ENCODE measurements at regions not wholly inside any gene's neighbourhood (a gene's known extent, or its start where the extent isn't known, plus 50 kb on each side); places are given as distances from the start of the nearest gene placed in this dataset.

- Histone ChIP-seq H3K36me3 (replicated peaks in 1 of 2; ENCODE audit: control insufficient read depth in 1 of 2, insufficient read depth in 2 of 2, low read length in 2 of 2) (no peaks in the 10 kb centered on the region), H3K27ac (ENCODE audit: extremely low read length, insufficient read depth, low read length) (no peak overlapping the region), H3K4me3 (replicated peaks in 1 of 3; ENCODE audit: insufficient read depth in 1 of 3, low read depth in 2 of 3, low read length in 3 of 3) (no peak overlapping the region), H3K9ac (ENCODE audit: insufficient read depth, low read depth, low read length) (no peak overlapping the region), H3K27me3 (ENCODE audit: control insufficient read depth in 1 of 2, insufficient read depth in 2 of 2, low read length in 2 of 2) (no peaks in the 10 kb centered on the region), H2AFZ (ENCODE audit: low read length) (no peak overlapping the region), H3K4me1 (ENCODE audit: insufficient read depth, low read length) (no peaks in the 10 kb centered on the region), H3K79me2 (ENCODE audit: insufficient read depth, low read length) (no peaks in the 10 kb centered on the region), H4K20me1 (ENCODE audit: insufficient read depth, low read length) (no peaks in the 10 kb centered on the region), H3K4me2 (ENCODE audit: low read depth, low read length) (no peak overlapping the region), H3K9me3 (ENCODE audit: low read length) (peaks cover 90% of the 10 kb centered on the region)
- no TSS peak for BruUV-seq (replicated peaks)
- ATAC-seq (no peak), DNase-seq (ENCODE audit: low spot score) (no peak), FAIRE-seq (no peak)
- intact Hi-C loops (cut with micrococcal nuclease; ENCODE audit: unreplicated experiment) (no loop called here), in situ Hi-C loops (cut with HindIII; ENCODE audit: extremely low pct_ligation_motif_present, low pct_unique_long_range_greater_than_20kb) (no loop called here)
- WGBS (ENCODE audit: low lambda C conversion rate): 7% methylated on average over 5 of the region's 5 CpGs
- TF ChIP-seq ADNP (CRISPR knock-in tag; IDR thresholded peaks at IDR 0.05): no peak
- no peak for TF ChIP-seq MTERF4 (CRISPR knock-in tag; IDR thresholded peaks at IDR 0.05)
- TF ChIP-seq, protein P1, sequence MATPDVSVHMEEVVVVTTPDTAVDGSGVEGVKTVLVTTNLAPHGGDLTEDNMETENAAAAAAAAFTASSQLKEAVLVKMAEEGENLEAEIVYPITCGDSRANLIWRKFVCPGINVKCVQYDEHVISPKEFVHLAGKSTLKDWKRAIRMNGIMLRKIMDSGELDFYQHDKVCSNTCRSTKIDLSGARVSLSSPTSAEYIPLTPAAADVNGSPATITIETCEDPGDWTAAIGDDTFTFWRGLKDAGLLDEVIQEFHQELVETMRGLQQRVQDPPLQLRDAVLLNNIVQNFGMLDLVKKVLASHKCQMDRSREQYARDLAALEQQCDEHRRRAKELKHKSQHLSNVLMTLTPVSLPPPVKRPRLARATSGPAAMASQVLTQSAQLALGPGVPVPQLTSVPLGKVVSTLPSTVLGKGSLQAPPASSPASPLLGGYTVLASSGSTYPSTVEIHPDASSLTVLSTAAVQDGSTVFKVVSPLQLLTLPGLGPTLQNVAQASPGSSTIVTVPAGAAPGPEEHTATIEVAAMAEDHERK (CRISPR knock-in tag; IDR thresholded peaks at IDR 0.05; ENCODE audit: low read depth): no peak
- TF ChIP-seq ZKSCAN1 (IDR thresholded peaks at IDR 0.05; ENCODE audit: low read length): no peak
- no peak for TF ChIP-seq ZNF569 (CRISPR knock-in tag; IDR thresholded peaks at IDR 0.05; ENCODE audit: borderline replicate concordance)
- TF ChIP-seq ZNF556 (CRISPR knock-in tag; IDR thresholded peaks at IDR 0.05; ENCODE audit: borderline replicate concordance): no peak
- no peak for TF ChIP-seq PCBP2 (optimal IDR thresholded peaks at IDR 0.05; ENCODE audit: low read depth, low read length, poor library complexity, severe bottlenecking)
- TF ChIP-seq ATF7 (IDR thresholded peaks at IDR 0.05): no peak
- no peak for TF ChIP-seq ATF7 (CRISPR knock-in tag; IDR thresholded peaks at IDR 0.05)
- no peak for TF ChIP-seq ZNF839 (CRISPR knock-in tag; IDR thresholded peaks at IDR 0.05; ENCODE audit: borderline replicate concordance)
- TF ChIP-seq, protein P2, sequence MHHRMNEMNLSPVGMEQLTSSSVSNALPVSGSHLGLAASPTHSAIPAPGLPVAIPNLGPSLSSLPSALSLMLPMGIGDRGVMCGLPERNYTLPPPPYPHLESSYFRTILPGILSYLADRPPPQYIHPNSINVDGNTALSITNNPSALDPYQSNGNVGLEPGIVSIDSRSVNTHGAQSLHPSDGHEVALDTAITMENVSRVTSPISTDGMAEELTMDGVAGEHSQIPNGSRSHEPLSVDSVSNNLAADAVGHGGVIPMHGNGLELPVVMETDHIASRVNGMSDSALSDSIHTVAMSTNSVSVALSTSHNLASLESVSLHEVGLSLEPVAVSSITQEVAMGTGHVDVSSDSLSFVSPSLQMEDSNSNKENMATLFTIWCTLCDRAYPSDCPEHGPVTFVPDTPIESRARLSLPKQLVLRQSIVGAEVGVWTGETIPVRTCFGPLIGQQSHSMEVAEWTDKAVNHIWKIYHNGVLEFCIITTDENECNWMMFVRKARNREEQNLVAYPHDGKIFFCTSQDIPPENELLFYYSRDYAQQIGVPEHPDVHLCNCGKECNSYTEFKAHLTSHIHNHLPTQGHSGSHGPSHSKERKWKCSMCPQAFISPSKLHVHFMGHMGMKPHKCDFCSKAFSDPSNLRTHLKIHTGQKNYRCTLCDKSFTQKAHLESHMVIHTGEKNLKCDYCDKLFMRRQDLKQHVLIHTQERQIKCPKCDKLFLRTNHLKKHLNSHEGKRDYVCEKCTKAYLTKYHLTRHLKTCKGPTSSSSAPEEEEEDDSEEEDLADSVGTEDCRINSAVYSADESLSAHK (CRISPR knock-in tag; IDR thresholded peaks at IDR 0.05; ENCODE audit: borderline replicate concordance): no peak
- TF ChIP-seq, protein P3, sequence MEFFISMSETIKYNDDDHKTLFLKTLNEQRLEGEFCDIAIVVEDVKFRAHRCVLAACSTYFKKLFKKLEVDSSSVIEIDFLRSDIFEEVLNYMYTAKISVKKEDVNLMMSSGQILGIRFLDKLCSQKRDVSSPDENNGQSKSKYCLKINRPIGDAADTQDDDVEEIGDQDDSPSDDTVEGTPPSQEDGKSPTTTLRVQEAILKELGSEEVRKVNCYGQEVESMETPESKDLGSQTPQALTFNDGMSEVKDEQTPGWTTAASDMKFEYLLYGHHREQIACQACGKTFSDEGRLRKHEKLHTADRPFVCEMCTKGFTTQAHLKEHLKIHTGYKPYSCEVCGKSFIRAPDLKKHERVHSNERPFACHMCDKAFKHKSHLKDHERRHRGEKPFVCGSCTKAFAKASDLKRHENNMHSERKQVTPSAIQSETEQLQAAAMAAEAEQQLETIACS (CRISPR knock-in tag; IDR thresholded peaks at IDR 0.05): no peak
- no peak for TF ChIP-seq CBFB (CRISPR knock-in tag; IDR thresholded peaks at IDR 0.05)
- no peak for TF ChIP-seq TOPORS (CRISPR knock-in tag; IDR thresholded peaks at IDR 0.05)
- no peak for TF ChIP-seq ZNF530 (CRISPR knock-in tag; IDR thresholded peaks at IDR 0.05; ENCODE audit: low read depth)
- POLR2A ChIA-PET: no interaction called here
- CTCF ChIA-PET (ENCODE audit: low intra/inter-chr PET ratio, low total read pairs): no interaction called here
Observed at GRCh38 chr5:18097817-18098216, 463.6 kb downstream of the TAF11L14 start.

Data from HepG2 (cell line).